ENCODE measurements at regions not wholly inside any gene's neighbourhood (a gene's known extent, or its start where the extent isn't known, plus 50 kb on each side); places are given as distances from the start of the nearest gene placed in this dataset.
"Not testable (repeated sequence)": the region's sequence is repeated elsewhere in the genome, so short reads cannot be mapped to it uniquely, and the experiment has no call there.

DNA sequence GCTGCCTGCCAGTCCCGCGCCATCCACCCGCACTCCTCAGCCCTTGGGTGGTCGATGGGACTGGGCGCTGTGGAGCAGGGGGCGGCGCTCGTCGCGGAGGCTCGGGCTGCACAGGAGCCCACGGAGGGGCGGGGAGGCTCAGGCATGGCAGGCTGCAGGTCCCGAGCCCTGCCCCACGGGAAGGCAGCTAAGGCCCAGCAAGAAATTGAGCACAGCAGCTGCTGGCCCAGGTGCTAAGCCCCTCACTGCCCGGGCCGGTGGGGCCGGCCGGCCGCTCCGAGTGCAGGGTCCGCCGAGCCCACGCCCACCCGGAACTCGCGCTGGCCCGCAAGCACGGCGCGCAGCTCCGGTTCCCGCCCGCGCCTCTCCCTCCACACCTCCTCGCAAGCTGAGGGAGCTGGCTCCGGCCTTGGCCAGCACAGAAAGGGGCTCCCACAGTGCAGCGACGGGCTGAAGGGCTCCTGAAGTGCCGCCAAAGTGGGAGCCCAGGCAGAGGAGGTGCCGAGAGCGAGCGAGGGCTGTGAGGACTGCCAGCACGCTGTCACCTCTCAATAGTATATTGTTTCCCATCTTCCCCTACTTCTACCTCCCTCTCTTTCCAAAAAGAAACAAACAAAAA lies 219.6 kb downstream of the BAMBI start:
- DNase-seq (ENCODE audit: low read depth in 2 of 2) = not testable (repeated sequence)

DNA sequence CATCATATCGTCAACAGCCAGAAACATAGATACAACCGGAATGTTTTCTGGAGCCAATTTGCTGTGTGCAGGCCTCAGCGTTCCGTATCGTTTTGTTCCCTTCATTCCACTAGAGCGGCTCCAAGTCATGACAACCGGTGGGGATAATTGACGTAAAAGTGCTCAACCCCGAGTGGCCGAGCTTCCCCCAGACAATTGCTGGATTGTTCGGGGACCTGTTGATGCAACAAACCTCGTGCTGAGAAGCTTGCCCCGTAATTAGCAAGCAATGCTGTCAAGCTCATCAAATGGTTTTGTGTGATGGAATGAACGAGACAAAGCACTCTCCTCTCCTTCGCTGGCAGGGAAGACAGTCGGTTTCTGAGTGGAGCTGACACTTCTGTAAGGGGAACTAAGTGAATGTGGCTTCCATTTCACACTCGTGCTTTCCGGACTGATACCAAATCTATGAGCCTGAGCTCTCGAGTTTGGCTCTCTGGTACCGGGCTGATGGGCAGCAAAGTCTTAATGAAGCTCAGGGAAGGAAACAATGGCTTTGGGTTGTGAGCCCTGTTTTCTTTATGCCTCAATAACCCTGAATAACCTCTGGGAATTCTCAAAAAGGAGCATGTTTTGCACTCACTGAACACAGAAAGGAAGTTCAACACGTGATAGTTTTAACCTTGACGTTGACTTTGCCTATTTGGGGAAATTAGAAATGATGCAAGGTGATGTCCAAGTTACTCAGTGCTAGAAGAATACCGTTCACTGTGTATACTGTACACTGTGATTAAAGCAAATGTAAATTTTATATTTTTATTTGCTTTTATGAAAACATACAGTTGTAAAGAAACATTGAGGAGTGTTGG lies 220.5 kb downstream of the BAMBI start:
- DNase-seq (ENCODE audit: low read depth in 2 of 2) = no peak

DNA sequence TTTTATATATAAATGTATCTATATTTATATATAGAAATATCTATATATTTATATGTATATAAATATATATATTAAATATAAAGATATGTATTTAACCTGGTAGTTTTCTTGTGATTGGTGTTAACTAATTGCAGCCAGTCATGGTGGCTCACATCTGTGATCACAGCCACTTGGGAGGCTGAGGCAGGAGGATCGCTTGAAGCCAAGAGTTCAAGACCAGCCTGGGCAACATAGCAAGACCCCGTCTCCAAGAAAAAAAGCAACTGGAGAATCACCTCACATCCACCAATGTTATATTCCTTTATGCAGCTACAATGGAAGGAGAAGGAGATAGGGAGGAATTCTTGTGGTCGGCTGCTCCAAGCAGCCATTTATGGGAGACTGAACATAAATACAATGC lies 224.9 kb downstream of the BAMBI start:
- no peak for DNase-seq (ENCODE audit: low read depth in 2 of 2)

DNA sequence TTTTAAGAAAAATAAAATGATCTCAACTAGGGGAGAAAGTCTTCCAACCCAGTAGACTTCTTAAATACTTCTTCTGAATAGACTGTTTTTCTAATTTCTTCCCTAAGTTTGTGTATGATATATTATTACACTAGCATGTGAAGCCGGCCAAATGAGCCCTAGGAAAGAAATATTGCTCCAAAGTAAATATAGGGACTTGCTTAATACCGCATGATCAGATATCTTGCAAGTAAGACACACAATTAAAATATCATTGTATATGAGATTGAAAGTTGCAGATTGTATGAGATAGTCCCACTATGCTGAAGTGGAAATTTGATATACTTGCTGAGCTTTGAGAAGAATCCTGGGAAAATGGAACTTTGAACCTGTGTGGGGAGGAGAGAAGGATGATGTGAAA lies 225.7 kb downstream of the BAMBI start:
- no peak for DNase-seq (ENCODE audit: low read depth in 2 of 2)

DNA sequence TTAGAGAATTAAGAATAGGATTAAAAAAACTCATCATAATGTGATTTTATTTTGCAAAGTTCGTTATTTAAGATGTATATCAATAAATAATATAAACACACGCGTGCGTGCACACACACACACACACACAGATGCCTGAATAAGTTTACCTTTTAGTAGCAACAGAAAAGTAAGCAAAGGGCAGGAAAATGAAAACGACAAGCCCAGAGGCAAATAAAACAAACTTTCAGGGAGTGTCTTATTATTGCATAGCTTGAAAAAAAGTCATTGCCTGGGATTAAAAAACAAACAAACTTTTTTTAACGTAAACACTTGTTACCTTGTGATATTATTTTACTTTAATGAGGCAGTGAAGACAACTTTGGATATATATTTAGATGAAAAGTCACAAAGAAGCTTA lies 226.4 kb downstream of the BAMBI start:
- no peak for DNase-seq (ENCODE audit: low read depth in 2 of 2)

DNA sequence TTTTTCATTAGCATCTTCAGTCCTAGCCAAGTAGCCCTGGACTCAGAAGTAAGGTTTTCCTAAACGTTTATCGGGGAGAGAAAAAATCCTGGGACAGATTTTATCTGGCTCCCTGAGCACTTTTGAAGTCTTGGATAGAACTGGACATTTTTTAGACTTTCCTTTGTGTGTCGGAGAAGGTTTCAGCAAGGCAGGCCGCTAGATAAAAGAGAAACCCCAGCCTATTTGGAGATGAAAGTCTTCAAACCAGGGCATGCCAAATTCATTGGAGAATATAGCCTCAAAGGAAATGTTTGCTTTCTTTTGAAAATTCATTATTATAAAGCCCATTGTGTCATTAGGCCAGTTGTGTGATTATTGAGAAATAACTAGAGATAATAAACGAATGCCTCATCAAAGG lies 228.1 kb downstream of the BAMBI start:
- no peak for DNase-seq (ENCODE audit: low read depth in 2 of 2)

DNA sequence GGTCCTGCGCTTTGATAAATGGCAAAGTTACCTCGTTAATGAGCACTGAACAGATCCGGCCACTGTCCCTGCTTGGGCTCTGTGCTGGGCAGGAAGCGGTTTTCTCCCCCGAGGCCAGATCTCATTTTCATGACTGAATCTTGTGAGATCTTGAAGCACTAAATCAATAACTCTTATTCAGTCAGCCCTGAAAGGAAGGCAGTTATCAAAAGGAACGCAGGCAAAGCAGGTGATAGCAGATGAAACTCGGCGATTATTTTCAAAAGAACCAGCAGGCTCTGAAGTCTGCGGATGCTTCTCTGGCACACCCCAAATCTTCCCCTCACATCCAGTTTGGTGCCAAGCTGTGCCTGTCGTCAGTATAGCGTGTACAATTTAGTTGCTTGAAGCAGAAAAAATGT lies 228.7 kb downstream of the BAMBI start:
- DNase-seq (ENCODE audit: low read depth in 2 of 2) = no peak

DNA sequence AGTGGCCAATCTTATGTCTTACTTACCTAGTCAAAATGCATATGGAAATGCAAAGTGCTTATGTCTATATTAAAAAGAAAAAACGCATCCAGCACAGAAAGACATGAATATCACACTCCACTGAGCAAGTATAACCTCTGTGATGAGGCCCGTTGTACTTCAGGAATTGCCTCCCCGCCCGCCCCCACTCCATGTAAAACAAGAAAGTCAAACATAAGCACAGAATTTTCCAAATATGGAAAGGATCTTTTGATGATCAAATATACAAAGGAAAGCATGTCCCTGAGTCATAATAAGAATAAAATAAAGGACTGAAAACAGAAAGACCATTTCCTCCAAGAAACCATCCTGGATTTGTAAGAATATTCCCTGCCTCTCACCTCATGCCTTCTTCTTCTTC lies 229.1 kb downstream of the BAMBI start:
- no peak for DNase-seq (ENCODE audit: low read depth in 2 of 2)

DNA sequence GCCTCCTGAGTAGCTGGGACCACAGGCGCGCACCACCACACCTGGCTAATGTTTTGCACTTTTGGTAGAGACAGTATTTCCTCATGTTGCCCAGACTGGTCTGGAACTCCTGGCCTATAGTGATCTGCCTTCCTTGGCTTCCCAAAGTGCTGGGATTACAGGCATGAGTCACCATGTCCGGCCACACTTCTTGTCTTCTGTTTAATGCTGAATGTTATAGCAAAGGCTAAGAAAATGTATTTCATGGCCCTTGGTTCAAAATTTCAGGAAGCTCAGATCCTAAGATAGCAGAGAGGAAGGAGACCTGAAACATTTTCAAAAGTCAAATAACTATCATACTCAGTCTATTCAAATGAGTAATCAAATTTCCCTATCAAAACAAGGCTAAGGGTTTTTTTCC lies 229.6 kb downstream of the BAMBI start:
- no peak for DNase-seq (ENCODE audit: low read depth in 2 of 2)

DNA sequence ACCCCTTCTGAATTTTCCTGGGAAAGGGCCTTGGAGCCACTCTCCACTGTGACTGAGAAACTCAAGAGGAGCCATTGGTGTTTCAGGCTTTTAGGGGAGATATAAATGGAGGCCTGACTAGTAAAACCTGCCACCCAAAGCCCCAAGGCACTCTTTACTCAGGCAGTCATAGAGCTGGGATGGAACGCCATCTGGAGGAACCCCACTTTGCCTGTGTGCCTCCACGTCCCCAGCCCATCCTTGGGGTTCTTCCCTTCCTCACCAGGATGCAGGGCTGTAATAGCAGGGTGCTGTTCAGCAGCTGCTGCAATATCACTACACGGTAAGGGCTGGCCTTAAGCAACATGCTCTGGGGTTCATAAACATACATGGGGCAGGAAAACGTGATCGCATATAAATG lies 232.6 kb downstream of the BAMBI start:
- no peak for DNase-seq (ENCODE audit: low read depth in 2 of 2)

DNA sequence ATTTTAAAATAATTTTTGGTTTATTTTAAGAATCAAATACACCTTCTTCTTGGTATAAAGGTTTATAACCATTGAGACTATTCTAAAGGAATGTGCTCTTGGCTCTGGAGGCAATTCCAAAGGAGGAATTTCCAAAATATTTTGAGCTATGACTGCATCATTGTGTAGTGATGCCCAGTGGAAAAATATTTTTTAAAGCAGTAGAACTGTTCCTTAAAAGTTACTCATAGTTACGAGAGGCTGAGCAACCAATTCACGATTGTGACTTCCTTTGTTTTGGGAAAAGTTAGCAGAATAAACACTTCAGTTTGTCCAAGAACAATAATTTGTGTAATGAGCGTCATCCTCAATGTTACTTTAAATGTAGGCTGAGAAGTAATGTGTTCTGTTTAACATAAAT lies 233.6 kb downstream of the BAMBI start:
- DNase-seq (ENCODE audit: low read depth in 2 of 2) = no peak

DNA sequence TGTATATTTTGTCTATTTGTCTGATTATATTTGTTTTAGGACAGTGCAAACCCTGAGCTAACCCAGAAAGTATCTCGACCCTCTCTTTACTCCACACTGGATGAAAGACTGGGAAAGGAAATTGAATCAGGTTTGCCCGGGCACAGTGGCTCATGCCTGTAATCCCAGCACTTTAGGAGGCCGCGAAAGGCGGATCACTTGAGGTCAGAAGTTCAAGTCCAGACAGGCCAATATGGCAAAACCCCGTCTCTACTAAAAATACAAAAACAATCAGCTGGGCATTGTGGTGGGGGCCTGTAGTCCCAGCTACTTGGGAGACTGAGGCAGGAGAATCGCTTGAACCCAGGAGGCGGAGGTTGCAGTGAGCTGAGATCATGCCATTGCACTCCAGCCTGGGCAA lies 234.2 kb downstream of the BAMBI start:
- not testable (repeated sequence) for DNase-seq (ENCODE audit: low read depth in 2 of 2)

DNA sequence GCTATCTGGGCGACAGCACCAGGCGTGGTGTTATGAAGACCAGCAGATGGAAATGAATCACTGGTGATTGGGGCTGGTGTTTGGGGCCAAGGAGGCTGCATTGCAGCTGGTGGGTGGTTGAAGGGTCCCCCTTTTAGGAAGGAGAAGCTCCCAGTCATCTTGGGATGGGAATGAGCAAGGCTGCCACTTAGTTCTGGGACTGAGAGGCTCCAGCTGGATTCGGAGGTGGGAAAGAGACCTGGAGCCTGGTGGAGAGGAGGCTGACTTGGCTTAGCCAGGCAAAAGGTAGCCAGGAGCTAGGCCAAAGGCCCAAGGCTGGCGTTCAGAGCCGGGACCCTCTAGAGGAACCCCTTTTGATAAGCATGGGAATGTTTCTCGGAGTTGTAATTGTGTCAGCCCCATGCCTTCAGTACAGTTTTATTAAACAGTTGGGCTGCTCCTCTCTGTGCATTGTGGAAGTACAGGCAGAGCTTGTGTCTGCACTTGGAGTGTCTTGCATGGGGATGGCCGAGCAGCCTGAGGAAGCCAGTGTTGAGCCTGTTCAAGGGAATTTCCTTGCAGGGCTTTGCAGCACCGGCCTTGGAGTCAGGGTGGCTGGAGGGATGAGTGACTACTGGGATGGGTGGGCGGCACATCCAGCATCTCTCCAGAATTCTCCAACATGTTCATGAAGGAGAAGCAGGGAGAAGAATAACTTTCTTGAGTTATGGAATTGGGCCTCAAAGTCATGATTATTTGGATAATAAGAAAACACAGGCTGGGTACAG lies 234.9 kb downstream of the BAMBI start:
- no peak for DNase-seq (ENCODE audit: low read depth in 2 of 2)

DNA sequence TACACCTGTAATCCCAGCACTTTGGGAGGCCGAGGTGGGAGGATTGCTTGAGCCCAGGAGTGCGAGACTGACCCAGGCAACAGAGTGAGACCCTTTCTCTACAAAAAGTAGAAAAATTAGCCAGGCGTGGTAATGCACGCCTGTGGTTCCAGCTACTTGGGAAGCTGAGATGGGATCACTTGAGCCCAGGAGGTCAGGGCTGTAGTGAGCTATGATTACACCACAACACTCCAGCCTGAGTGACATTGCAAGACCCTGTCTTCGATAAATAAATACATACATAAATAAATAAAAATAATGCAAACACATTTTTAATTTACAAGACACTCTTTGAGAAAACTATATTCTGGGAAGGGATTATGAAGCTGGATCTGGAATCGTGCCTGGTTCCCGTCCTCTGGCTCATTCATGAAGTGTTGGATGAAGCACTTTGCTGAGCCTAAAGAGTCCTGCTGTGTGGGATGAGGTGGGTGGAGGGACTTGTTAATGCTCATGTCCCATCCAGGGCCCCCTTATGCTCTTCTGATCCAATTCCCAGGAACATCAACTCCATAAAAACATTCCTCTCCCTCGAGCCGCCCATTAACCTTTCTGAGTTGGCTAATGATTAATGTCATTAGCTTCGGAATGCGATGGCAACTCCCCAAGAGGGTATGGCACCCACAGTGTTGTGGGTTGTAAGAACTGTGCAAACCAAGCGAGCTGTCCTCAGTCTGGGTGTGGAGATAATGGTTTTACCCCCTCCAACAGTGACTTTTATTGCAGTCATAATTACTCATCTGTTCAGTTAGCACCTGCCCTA lies 236.3 kb downstream of the BAMBI start:
- DNase-seq (ENCODE audit: low read depth in 2 of 2) = no peak

DNA sequence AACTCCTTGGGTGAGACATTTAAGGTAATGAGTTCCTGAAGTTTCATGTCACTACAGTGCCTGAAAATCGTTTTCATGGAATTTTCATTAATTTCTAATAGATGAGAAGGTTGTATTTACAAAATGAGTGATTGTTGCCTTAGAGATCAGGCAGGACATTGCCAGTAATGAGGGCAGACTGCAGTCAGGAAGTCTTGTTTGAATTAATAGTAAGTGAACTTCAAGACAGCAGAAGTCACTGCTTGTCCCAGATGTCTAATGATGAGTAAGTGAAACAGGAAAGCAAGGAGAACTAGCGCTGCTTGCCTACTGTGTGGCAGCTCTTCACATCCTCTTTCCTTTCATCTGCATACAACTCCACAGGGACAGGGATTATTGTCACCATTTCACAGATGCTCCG lies 237.4 kb downstream of the BAMBI start:
- DNase-seq (ENCODE audit: low read depth in 2 of 2) = no peak

DNA sequence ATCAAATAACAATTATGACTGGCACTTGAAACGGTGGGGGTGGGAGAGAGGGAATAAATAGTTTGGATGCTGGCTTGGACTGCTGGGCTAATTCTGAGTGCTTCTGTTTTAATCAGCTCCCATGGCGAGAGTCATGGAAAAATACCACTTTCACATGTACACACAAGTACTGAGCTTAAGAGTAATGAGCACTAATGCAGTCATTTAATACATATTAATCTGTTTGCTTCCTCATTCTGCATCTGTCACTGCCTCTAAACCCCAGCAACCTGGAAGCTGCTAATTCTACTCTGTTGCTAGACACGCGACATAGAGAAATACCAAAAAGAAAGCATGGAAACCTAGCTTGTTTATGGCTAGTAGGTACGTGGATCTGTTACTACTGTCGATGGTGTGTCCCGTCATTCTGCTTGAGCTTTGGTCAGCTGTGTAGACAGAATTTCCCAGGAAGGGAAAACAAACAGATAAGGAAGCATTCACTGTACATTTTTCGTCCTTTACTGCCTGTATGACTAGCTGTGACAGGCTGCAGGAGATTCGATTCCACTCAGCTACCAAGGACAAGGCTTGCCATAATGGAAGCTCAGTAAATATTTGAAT lies 238.8 kb downstream of the BAMBI start:
- no peak for DNase-seq (ENCODE audit: low read depth in 2 of 2)

DNA sequence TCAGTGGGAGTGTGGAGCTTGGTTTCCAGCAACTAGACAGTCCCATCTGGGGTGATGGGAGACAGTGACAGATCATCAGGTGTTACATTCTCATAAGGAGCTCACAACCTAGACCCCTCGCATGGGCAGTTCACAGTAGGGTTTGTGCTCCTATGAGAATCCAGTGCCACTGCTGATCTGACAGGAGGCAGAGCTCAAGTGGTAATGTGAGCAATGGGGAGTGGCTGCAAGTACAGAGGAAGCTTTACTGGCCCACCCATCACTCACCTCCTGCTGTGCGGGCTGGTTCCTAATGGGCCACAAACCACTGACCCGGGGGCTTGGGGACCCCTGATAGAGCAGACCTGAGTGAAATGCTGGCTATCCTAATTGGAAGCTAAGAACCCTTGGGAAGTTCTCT lies 242.8 kb downstream of the BAMBI start:
- no peak for DNase-seq (ENCODE audit: low read depth in 2 of 2)

DNA sequence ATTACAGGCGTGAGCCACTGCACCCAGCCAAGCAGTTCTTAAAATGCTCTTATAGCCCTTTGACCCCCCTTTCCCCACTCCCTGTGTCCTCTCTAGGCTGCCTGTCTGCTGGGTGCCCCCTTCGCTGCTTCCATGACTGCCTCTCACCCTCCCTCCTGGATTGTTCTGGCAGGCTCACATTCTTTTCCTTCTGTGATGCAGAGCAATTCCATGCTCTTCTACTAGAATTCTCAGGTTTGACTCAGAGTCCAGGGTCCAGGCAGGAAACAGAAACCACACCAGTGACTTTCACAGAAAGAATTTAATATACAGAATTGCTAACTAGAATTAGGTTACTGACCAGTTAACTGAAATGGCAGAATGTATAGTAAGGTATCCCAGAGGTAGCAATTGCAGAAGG lies 244.8 kb downstream of the BAMBI start:
- no peak for DNase-seq (ENCODE audit: low read depth in 2 of 2)

DNA sequence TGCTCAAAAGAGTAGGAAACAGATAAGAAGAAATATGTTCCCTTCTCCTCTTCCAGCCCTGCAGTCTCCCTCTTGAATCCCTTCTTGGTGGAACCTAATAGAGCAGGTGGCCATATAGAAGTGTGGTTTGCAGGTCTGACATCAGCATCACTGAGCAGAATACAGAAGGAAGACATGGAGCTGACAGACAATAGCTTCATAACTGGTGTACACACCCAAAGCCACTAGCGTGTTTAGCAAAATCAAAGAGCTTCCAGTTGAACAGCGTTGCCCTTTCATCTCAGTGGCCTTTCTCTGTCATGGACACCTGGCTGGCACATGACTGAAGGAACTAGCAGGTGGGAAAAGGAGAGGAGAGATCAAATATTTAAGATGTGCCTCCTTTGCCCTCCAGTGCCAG lies 245.5 kb downstream of the BAMBI start:
- DNase-seq (ENCODE audit: low read depth in 2 of 2) = no peak

DNA sequence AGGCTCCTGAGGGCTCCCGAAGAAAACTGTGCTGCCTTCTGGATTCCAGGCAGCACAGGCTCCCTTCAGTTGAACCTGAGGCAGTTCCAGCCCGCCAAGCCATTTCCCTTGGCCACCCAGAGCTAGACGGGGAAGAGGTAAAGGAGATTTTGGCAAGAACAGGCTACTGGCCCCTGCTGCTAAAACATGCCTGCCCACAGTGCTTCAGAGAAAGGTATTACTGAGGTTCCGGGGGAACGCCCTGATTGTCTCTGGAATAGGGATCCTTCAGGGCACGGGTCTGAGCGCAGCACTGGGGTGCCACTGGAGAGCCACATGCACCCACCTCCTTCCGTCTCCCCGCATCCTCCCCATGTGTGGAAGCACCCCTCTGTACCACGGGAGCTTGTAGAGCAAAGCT lies 247.4 kb downstream of the BAMBI start:
- no peak for DNase-seq (ENCODE audit: low read depth in 2 of 2)

DNA sequence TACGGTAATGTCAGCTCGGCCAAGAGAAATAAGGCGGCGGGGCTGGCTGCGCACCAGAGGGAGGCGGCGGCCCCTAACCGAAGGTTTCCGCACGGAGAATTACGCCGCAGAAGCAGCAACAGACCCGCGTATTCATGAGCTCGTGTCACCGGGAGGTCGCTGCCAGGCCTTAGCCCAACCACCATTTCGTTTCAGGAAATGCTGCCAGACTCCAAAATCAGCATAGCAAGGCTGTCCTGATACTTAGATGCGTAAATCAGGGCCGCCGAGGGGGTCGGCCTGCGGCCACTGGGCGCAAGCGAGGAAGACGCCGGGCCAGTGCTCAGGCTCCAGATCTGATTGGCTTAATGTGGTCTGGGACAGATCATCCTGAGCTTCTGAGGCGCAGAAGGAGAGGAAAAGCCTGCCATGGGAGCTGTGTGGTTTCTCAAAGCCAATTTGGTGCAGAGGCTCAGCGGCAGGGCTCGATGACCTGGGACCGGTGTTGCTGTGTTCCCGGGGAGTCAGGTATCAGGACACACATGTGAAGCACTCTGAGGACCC lies 247.9 kb downstream of the BAMBI start:
- no peak for DNase-seq (ENCODE audit: low read depth in 2 of 2)

All from stimulated activated CD8-positive, alpha-beta memory T cell treated with anti-CD3 and anti-CD28 coated beads, Interleukin-2, amount 100 ng/mL, for 48 hours (primary cell).